ENCODE measurements at regions not wholly inside any gene's neighbourhood (a gene's known extent, or its start where the extent isn't known, plus 50 kb on each side); places are given as distances from the start of the nearest gene placed in this dataset.

- Histone ChIP-seq H3K4me2 (ENCODE audit: insufficient read depth, low read length, poor library complexity, severe bottlenecking) (no peak overlapping the region), H3K4me3 (ENCODE audit: low read length in 2 of 2) (no peak overlapping the region), H3K18ac (ENCODE audit: low read length) (no peak overlapping the region), H2BK12ac (ENCODE audit: low read length) (no peak overlapping the region), H2BK15ac (ENCODE audit: low read length) (no peak overlapping the region), H3K79me1 (ENCODE audit: low read depth, low read length) (no peaks in the 10 kb centered on the region), H3K14ac (ENCODE audit: low read length) (no peak overlapping the region), H2AK5ac (ENCODE audit: low read depth, low read length) (no peak overlapping the region), H3K27ac (replicated peaks; ENCODE audit: low read length) (no peak overlapping the region), H3K9me3 (replicated peaks in 1 of 2; ENCODE audit: control insufficient read depth in 2 of 2, insufficient read depth in 1 of 2, low read depth in 1 of 2, low read length in 2 of 2) (peaks cover 0 to 3% of the 10 kb centered on the region in 2 donors), H2BK5ac (ENCODE audit: low read length) (no peak overlapping the region), H2BK120ac (ENCODE audit: low read depth, low read length) (no peak overlapping the region), H3K23ac (ENCODE audit: low read depth, low read length, poor library complexity) (no peak overlapping the region), H3K36me3 (replicated peaks in 1 of 2; ENCODE audit: control insufficient read depth in 2 of 2, insufficient read depth in 2 of 2, low read length in 2 of 2) (no peaks in the 10 kb centered on the region), H3K4ac (ENCODE audit: low read length) (no peak overlapping the region), H4K91ac (ENCODE audit: low read depth, low read length, poor library complexity) (no peak overlapping the region), H2AFZ (ENCODE audit: low read length) (no peak overlapping the region), H3K27me3 (ENCODE audit: control insufficient read depth in 3 of 3, insufficient read depth in 3 of 3, low read depth in 1 of 3, low read length in 3 of 3) (no peaks in the 10 kb centered on the region), H3K9ac (ENCODE audit: low read depth, low read length, poor library complexity) (no peak overlapping the region), H3K4me1 (ENCODE audit: control insufficient read depth in 2 of 2, insufficient read depth in 1 of 2, low read depth in 1 of 2, low read length in 2 of 2) (no peaks in the 10 kb centered on the region), H4K8ac (ENCODE audit: low read depth, low read length) (no peak overlapping the region)
- DNase-seq (ENCODE audit: low spot score), result no peak
- no CpG with 5 or more reads among the region's 1 CpG for WGBS, 2 donors (ENCODE audit: extremely low coverage in 2 of 2, insufficient read length in 2 of 2, insufficient replicate concordance in 1 of 2)
These were observed 176.5 kb downstream of the CENPW start for GRCh38 chr6:126516411-126516810.

GRCh38 chr6:126524811-126525326 lies 185.0 kb downstream of the CENPW start:
- no peak overlapping the region for H3K9ac ChIP-seq (ENCODE audit: low read depth, low read length, poor library complexity)
- no peak overlapping the region for H3K14ac ChIP-seq (ENCODE audit: low read length)
- no peak overlapping the region for H2AFZ ChIP-seq (ENCODE audit: low read length)
- H3K27ac ChIP-seq (replicated peaks; ENCODE audit: low read length), result no peak overlapping the region
- no peak overlapping the region for H4K8ac ChIP-seq (ENCODE audit: low read depth, low read length)
- H3K79me1 ChIP-seq (ENCODE audit: low read depth, low read length), result no peaks in the 10 kb centered on the region
- H3K23ac ChIP-seq (ENCODE audit: low read depth, low read length, poor library complexity), result no peak overlapping the region
- no peak overlapping the region for H4K91ac ChIP-seq (ENCODE audit: low read depth, low read length, poor library complexity)
- H3K4me3 ChIP-seq (ENCODE audit: low read length in 2 of 2), result no peak overlapping the region
- peaks cover 0 to 3% of the 10 kb centered on the region in 2 donors for H3K9me3 ChIP-seq (replicated peaks in 1 of 2; ENCODE audit: control insufficient read depth in 2 of 2, insufficient read depth in 1 of 2, low read depth in 1 of 2, low read length in 2 of 2)
- H2BK12ac ChIP-seq (ENCODE audit: low read length), result no peak overlapping the region
- no peak overlapping the region for H2BK15ac ChIP-seq (ENCODE audit: low read length)
- H2BK120ac ChIP-seq (ENCODE audit: low read depth, low read length), result no peak overlapping the region
- no peaks in the 10 kb centered on the region for H3K27me3 ChIP-seq (ENCODE audit: control insufficient read depth in 3 of 3, insufficient read depth in 3 of 3, low read depth in 1 of 3, low read length in 3 of 3)
- DNase-seq (ENCODE audit: low spot score), result peak; percentile 38
- no peak overlapping the region for H2AK5ac ChIP-seq (ENCODE audit: low read depth, low read length)
- no peak overlapping the region for H2BK5ac ChIP-seq (ENCODE audit: low read length)
- H3K4ac ChIP-seq (ENCODE audit: low read length), result no peak overlapping the region
- WGBS, 2 donors (ENCODE audit: extremely low coverage in 2 of 2, insufficient read length in 2 of 2, insufficient replicate concordance in 1 of 2), result no CpG with 5 or more reads among the region's 2 CpGs
- H3K4me2 ChIP-seq (ENCODE audit: insufficient read depth, low read length, poor library complexity, severe bottlenecking), result no peak overlapping the region
- H3K36me3 ChIP-seq (replicated peaks in 1 of 2; ENCODE audit: control insufficient read depth in 2 of 2, insufficient read depth in 2 of 2, low read length in 2 of 2), result no peaks in the 10 kb centered on the region
- H3K4me1 ChIP-seq (ENCODE audit: control insufficient read depth in 2 of 2, insufficient read depth in 1 of 2, low read depth in 1 of 2, low read length in 2 of 2), result peaks cover 2 to 8% of the 10 kb centered on the region in 2 donors
- no peak overlapping the region for H3K18ac ChIP-seq (ENCODE audit: low read length)

GRCh38 chr6:126526547-126526946 lies 186.6 kb downstream of the CENPW start:
- Histone ChIP-seq H2BK120ac (ENCODE audit: low read depth, low read length) (no peak overlapping the region), H3K4me2 (ENCODE audit: insufficient read depth, low read length, poor library complexity, severe bottlenecking) (no peak overlapping the region), H3K14ac (ENCODE audit: low read length) (no peak overlapping the region), H3K27ac (replicated peaks; ENCODE audit: low read length) (peak overlapping the region; percentile 57), H2BK12ac (ENCODE audit: low read length) (no peak overlapping the region), H3K18ac (ENCODE audit: low read length) (no peak overlapping the region), H4K91ac (ENCODE audit: low read depth, low read length, poor library complexity) (no peak overlapping the region), H2AFZ (ENCODE audit: low read length) (no peak overlapping the region), H2BK5ac (ENCODE audit: low read length) (no peak overlapping the region), H3K9ac (ENCODE audit: low read depth, low read length, poor library complexity) (no peak overlapping the region), H3K27me3 (ENCODE audit: control insufficient read depth in 3 of 3, insufficient read depth in 3 of 3, low read depth in 1 of 3, low read length in 3 of 3) (no peaks in the 10 kb centered on the region), H2BK15ac (ENCODE audit: low read length) (no peak overlapping the region), H3K4ac (ENCODE audit: low read length) (no peak overlapping the region), H3K9me3 (replicated peaks in 1 of 2; ENCODE audit: control insufficient read depth in 2 of 2, insufficient read depth in 1 of 2, low read depth in 1 of 2, low read length in 2 of 2) (no peaks in the 10 kb centered on the region), H4K8ac (ENCODE audit: low read depth, low read length) (no peak overlapping the region), H3K4me1 (ENCODE audit: control insufficient read depth in 2 of 2, insufficient read depth in 1 of 2, low read depth in 1 of 2, low read length in 2 of 2) (peaks cover 4 to 8% of the 10 kb centered on the region in 2 donors), H3K79me1 (ENCODE audit: low read depth, low read length) (no peaks in the 10 kb centered on the region), H2AK5ac (ENCODE audit: low read depth, low read length) (no peak overlapping the region), H3K4me3 (ENCODE audit: low read length in 2 of 2) (no peak overlapping the region), H3K23ac (ENCODE audit: low read depth, low read length, poor library complexity) (no peak overlapping the region), H3K36me3 (replicated peaks in 1 of 2; ENCODE audit: control insufficient read depth in 2 of 2, insufficient read depth in 2 of 2, low read length in 2 of 2) (no peaks in the 10 kb centered on the region)
- no peak for DNase-seq (ENCODE audit: low spot score)
- no CpG with 5 or more reads among the region's 2 CpGs for WGBS, 2 donors (ENCODE audit: extremely low coverage in 2 of 2, insufficient read length in 2 of 2, insufficient replicate concordance in 1 of 2)

- Histone ChIP-seq H3K36me3 (replicated peaks in 1 of 2; ENCODE audit: control insufficient read depth in 2 of 2, insufficient read depth in 2 of 2, low read length in 2 of 2) (no peaks in the 10 kb centered on the region), H3K27me3 (ENCODE audit: control insufficient read depth in 3 of 3, insufficient read depth in 3 of 3, low read depth in 1 of 3, low read length in 3 of 3) (no peaks in the 10 kb centered on the region), H3K4me2 (ENCODE audit: insufficient read depth, low read length, poor library complexity, severe bottlenecking) (no peak overlapping the region), H3K9me3 (replicated peaks in 1 of 2; ENCODE audit: control insufficient read depth in 2 of 2, insufficient read depth in 1 of 2, low read depth in 1 of 2, low read length in 2 of 2) (no peaks in the 10 kb centered on the region), H2BK5ac (ENCODE audit: low read length) (no peak overlapping the region), H4K8ac (ENCODE audit: low read depth, low read length) (no peak overlapping the region), H3K18ac (ENCODE audit: low read length) (no peak overlapping the region), H3K4ac (ENCODE audit: low read length) (no peak overlapping the region), H3K23ac (ENCODE audit: low read depth, low read length, poor library complexity) (no peak overlapping the region), H2AFZ (ENCODE audit: low read length) (no peak overlapping the region), H3K4me1 (ENCODE audit: control insufficient read depth in 2 of 2, insufficient read depth in 1 of 2, low read depth in 1 of 2, low read length in 2 of 2) (peaks cover 4 to 8% of the 10 kb centered on the region in 2 donors), H2BK15ac (ENCODE audit: low read length) (no peak overlapping the region), H4K91ac (ENCODE audit: low read depth, low read length, poor library complexity) (no peak overlapping the region), H2BK120ac (ENCODE audit: low read depth, low read length) (no peak overlapping the region), H3K4me3 (ENCODE audit: low read length in 2 of 2) (no peak overlapping the region), H3K9ac (ENCODE audit: low read depth, low read length, poor library complexity) (no peak overlapping the region), H3K79me1 (ENCODE audit: low read depth, low read length) (no peaks in the 10 kb centered on the region), H2AK5ac (ENCODE audit: low read depth, low read length) (no peak overlapping the region), H3K14ac (ENCODE audit: low read length) (no peak overlapping the region), H3K27ac (replicated peaks; ENCODE audit: low read length) (peak overlapping the region; percentile 36), H2BK12ac (ENCODE audit: low read length) (no peak overlapping the region)
- no CpG with 5 or more reads among the region's 4 CpGs for WGBS, 2 donors (ENCODE audit: extremely low coverage in 2 of 2, insufficient read length in 2 of 2, insufficient replicate concordance in 1 of 2)
- peak; percentile 36 for DNase-seq (ENCODE audit: low spot score)
These were observed 187.2 kb downstream of the CENPW start for GRCh38 chr6:126526996-126527606.

Measured in neuronal stem cell (in vitro differentiated cells).